Activated CD8-positive, alpha-beta memory T cell treated with anti-CD3 and anti-CD28 coated beads for 1 hour (primary cell): ENCODE measurements at regions not wholly inside any gene's neighbourhood (a gene's known extent, or its start where the extent isn't known, plus 50 kb on each side); places are given as distances from the start of the nearest gene placed in this dataset.
"Not testable (repeated sequence)": the region's sequence is repeated elsewhere in the genome, so short reads cannot be mapped to it uniquely, and the experiment has no call there.

ENCODE experiments used
- DNase-seq, 2 donors: peaks; one replicate each; pipeline ENCODE4 v3.0.0-alpha.2; 2020; ENCODE audit warnings: low read depth in 1 of 2; ENCODE audit errors: extremely low read depth in 1 of 2

DNA sequence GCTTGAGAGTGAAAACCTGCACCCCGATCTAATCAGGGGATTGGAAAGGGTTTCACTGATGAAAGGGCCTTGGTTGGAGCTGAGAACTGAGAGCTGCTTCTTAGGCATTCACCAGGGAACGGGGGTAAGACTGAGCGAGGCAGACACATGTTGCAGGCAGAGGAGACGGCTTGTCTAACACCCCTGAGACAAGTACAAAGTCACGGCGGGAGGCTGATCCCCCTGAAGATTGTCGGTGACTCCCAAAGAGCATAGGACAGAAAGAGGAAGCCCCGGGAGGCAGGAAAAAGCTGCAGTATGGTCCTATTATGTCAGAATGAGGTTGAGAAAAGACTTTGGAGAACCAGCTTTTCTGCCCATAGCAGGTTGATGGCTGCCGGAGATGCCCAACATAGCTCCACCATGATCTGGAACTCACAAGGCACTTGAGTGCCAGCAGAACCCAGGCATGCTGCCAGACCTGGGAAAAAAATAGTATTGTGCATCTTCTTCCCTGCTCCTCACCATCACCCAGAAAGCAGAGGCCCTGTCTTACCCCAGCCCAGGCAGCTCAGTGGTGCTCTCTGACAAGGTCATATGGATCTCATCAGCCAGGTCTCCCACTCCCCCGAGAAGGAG lies 463.9 kb upstream of the PROX1 start:
- no peak for DNase-seq

DNA sequence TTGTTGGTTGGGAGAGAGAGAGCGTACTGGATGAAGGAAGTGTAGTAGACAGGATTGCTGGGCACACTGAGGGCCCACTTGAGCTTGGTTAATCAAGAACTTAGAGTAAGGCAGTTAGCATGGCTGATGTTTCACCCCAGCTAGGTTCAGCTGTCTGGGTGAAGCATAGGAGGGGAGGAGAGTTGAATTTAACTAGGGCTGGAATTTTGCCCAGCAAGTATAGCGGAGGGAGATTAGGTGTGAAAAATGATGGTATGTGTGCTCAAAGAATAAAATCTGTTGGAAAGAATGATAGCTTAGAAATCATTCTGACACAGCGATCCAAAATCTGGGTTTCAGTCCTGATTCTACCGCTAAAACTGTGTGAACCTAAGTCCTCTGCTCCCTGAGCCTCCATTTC lies 461.5 kb upstream of the PROX1 start:
- no peak for DNase-seq

DNA sequence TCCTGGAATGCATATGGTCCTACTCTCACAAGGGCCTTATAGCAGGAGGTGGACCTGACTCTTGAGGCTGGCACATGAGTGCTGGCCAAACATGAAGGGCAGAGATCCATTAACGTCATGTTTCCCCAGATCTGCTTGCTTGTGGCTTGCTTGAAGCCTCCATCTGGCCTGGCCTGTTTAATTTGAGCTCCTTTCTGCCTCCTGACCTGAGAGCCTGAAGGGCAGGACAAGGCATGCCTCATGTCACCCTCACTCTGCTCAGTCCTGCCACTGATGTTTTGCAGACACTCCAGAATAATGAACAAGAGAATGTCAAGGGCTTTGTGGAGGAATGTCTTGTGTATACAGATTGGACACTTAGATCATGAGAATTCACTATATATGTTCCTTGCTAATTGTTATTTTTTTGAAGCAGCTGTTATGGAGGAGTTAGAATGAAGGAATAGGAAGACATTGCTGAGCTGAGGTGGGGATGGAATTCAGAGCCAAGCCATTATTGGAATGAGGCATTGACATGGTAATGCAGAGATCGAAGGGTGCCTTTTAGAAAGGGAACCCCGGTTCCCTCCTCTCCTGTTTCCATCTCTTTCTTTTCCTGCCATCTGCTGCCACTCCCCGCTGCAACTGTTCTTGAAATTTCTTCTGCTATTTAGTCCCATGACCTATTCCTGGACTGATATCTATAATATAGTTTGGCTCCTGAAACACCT lies 457.0 kb upstream of the PROX1 start:
- DNase-seq: no peak

DNA sequence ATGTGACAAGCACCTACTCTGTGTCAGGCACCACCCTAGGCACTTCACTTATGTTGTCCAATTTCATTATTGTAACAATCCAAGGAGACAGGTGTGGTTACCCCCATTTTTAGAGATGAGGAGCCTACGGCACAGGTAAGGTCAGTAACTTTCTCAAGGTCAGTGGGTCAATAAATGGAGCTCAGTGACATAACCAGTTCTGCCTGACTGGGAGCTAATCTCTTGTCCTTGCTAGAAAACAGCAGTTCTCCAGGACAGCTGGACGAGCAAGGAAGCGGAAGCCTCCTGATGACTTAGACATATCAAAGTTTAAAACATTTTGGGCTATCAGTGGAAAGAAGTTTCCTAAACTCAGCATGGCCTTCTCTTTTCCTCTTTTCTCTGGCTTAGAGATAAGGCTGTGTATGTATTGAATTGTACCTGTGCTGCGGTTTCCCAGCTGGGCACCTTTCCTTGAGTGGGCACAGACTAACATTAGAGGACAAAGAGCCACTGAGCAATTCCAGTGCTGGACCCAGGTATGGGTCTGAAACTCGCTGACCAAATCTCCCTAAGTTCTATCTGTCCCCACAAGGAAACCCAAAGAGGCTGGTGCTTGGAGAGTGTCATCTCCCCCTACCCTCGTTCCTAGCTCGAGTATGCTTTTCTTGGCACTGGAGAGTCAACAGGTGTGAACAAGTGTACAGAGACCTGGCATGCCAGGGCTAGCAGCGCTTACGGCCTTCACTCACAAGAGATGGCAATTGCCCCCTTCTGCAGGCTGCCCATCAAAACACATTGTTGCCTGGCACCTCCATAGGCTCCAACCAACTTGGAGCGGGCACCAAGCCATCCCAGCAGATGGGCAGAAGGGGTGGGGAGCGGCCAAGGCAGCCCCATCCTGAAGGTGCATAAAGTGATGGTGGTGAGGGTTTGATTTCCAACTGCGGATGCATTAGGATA lies 456.1 kb upstream of the PROX1 start:
- DNase-seq: no peak

DNA sequence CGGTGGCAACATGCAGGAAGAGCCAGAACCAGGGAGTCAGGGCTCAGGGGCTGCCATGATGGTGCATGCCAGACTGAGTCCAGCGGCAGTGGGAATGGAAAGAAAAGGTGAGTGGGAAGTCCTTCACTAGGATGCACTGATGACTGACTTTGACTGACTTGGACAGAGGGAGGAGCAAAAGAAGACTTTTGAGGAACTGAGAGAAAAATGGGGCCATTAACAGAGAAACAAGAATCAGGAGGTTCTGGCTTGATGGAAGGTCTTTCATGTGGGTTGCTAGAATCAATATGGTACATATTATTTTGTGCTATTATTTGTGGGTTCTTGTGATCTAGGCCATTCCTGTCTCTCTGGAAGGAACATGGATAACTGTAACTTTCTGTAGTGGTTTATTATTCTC lies 454.6 kb upstream of the PROX1 start:
- no peak for DNase-seq

DNA sequence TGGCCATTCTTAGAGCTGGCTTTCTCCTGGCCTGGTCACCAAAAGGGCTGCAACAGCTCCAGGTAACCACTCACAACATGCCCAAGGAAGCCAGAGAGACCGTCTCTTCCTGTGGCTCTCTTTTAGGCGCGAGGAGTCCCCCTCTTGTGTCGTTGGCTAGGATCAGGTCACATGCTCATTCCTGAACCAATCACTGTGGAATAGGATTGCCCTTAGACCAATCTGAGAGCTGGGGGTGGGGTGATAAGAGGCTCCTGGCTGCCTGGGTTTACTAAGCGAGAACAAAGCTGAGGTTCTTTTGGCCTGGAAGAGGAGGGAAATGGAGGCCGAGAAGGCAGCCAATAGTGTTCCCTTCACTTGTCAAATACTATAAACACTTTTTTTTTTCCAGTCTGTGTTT lies 452.1 kb upstream of the PROX1 start:
- no peak for DNase-seq

DNA sequence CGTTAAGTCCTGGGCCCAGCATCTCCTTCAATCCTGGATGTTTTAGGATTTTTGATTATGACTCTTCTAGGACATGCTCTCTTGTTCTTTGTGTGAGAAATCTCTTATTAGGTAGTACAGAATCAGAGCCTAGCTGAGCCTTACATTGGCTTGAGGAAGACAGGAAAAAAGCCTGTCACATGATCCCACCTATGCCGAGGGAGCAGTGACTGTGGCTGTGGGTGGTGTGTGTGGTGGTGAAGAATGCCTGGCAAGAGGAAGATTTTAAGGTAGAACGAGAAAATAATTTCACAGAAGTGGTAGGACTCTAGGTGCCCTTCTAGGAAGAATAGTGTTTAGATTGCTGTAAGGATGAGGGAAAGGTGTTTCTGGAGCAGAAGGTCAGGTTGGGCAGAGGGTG lies 449.5 kb upstream of the PROX1 start:
- no peak for DNase-seq

DNA sequence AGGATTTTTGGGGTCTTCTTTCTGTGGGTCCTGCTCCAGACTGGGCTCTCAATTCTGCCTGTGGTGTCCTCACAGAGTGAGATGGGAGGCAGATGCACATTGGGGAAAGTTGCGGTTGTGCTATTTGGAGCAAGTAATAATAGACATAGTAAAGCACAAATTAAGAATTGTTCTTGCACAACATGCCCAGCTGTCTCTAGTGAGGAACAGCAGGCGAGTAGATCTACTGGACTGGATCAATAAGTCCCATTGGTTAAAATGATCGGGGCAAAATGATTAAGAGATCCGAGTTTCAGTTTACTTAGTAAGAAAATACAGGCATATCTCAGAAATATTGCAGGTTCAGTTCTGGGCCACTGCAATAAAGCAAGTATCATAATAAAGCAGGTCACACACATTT lies 448.3 kb upstream of the PROX1 start:
- no peak for DNase-seq

DNA sequence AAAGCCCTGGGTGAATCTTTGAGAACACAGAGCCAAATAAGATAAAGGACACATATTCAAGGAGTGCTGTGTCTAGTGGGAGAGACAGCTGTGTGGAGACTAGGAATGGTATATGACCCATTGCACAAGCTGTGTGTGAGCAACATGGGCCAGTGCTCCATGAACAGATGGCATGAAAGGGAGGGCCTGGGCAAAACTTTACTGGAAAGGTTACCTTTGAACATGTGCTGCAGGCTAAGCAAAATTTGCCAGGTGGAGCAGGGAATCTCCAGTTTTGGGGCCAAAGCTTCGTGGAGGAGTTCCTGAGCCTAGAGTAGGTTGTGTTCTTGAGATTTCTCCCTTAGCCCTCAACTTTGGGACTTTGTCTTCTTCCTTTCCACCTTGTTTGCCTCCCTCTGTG lies 446.1 kb upstream of the PROX1 start:
- no peak for DNase-seq

DNA sequence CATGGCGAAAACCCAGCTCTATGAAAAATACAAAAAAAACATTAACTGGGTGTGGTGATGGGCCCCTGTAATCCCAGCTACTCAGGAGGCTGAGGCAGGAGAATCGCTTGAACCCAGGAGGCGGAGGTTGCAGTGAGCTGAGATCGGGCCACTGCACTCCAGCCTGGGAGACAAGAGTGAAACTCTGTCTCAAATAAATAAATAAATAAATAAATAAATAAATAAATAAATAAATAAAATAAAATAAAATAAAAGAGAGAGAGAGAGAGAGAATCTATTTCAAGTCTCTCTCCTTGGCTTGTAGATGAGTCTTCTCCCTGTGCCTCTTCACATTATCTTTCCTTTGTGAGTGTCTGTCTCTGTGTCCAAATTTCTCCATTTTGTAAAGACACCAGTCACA lies 442.6 kb upstream of the PROX1 start:
- not testable (repeated sequence) for DNase-seq

DNA sequence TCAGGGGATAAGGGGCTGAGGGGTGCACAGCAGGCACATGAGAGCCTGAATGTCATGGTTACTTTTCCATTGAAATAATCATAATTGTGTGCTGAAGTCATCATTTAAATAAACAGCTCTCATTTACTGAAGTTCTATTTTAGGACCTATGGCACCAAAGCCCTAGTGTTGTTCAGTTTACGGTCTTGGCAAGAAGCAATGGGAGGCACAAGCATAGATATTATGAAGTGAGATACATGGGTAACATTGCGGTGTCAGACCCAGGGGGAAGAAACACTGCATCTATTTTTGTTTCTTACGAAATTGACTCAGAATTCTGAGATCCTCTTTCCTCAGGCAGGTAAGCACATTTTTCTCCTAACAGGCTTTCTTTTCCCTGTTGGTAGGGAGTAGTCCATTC lies 437.8 kb upstream of the PROX1 start:
- DNase-seq: no peak

DNA sequence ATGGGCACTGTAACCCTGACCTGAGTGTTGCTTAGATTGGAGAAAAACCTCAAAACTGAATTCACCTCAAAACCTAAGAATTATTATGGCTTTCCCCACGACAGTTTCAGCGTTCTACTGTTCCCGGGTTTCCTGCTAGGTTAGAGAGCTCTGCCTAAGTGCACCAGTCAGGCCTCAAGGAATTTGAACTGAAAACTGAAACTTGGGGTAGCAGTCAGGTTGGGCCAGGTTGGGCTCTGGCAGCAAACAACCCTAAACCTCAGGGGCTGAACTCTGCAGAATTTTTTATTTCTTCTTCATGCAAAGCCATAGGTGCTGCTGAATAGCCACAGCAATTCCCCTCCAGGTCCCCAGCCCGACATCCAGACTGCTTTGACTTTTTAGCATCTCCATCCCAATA lies 437.0 kb upstream of the PROX1 start:
- DNase-seq: no peak

DNA sequence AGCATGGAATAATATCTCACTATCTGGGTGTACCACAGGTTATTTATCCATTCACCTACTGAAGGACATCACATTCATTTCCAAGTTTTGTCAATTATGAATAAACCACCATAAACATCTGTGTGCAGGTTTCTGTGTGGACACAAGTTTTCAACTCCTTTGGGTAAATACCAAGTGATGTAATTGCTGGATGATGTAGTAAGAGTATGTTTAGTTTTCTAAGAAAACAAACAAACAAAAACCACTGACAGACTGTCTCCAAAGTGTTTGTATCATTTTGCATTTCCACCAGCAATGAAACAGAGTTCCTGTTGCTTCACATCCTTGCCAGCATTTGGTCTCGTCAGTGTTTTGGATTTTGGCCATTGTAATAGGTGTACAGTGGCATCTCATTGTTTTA lies 435.7 kb upstream of the PROX1 start:
- DNase-seq: no peak

DNA sequence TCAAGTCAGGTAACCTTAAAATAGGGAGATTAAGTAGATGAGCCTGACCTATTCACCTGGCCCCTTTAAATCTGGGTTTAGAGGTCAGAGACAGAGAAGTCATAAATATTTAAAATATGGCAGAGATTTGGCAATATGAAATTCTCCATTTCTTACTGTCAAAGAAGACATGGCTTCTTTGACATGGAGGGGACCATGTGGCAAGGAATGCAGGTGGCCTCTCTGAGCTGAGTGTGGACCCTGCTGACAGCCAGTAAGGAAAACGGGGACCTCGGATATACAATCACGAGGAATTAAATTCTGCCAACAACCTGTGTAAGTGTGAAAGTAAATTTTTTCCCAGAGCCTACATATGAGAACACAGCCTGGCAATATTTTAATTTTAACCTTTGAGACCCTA lies 427.5 kb upstream of the PROX1 start:
- no peak for DNase-seq

DNA sequence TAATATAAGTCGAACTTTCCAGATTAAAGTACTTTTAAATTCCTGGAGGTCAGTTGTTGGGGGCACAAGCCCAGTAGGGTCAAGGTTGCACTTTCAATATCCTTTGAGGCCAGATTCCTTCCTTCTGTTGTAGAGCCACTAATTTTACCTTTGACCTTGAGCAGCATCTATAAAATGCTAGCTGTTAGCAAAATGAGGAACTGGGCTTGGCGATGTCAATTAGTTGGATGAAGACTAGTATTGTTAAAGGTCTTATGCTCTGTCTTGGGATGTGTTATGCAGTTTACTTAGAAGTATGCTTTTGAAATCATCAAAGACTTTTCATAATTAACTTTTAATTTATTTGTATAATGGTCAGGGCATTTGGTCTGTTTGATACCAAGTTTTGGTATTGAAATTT lies 425.9 kb upstream of the PROX1 start:
- no peak for DNase-seq

DNA sequence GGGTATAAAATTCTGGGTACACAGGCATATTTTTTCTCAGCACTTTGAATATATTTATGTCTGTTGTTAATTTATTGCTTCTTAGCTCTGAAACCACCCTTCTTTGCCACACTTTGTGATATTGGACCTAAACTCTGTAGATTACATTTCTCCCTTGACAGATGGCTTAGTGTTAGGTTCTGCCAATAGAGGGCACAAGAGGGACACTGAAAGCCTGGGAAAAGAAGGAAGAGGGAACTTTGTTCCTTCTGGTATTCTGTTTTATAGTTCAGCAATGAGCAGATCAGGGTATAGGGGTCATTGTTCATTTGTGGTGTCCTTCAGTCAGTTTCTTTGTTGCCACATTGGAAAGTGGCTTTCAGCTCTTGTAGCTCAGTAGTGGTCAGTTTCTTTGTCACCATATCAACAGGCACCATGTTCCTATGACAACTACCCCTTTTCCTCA lies 423.5 kb upstream of the PROX1 start:
- no peak for DNase-seq

DNA sequence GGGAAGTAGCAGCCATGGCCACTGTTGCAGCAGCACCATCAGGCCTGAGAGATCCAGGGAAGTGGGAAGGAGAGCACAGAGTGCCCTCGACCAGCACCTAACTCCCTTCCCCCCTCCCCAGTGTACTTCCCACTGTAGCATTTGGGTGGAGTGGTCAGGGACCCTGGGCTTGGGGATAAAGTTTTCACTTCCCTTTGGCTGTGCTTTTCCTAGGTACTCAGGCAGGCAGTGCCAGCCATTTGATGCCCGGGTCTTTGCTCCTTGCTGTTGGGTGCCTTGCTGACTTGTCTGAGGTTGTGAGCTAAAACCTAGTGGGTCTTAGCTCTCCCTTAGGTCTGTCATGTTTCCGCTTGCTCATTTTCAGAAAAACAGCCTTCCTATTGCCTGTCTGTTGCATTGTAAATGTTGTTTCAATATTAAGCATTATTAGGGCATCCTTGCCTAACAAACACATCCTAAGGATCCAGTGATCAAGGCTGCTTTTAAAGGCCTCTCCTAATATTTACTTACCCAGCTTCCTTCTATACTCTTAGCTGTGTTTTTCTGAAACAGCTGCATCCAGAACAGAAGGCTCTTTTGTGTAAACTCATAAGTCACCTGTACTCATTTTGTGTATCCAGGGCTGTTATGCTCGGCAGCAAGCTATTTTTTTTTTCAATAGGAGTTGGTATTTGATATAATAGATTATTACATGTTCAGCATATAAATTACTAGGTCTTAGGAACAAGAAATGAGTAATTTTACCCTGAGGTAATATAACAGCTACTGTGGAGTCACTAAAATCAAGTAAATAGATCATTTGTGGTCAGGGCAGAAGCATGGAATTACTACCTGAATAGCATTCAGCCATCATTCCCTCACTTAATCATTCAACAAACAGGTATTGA lies 418.6 kb upstream of the PROX1 start:
- no peak for DNase-seq

DNA sequence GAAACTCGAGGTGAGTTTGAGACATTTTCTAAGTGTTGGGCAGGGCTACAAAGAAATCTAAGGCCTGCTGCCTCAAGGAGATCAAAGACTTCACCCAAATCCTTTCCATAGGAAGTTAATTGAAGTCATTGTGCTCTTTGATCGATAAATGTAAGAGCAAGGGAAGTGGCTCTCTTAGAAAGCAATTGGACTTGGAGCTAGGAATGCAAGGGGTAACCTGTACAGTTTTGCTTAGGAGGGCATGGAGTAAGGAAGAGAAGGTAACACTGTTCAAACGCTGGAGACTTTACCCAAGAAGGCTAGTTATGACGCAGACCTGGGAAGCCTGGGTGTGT lies 418.0 kb upstream of the PROX1 start:
- DNase-seq: no peak

DNA sequence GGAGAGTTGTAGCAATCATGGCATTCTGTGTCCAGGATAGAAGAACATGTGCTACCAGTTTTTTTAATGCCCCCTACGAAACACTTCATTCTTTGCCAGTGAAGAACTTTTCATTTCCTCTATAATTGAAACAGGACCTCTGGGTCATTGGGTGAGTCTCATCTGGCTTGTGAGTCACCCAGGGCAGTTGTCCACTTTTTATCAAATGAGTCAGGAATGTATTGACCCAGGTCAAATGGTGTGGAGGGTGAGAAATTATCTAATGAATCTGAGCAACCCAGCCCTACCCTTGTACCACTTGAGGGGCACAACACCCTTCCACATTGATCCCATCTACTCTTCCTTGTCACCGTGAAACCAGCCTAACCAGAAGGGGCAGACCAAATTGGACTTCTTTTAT lies 417.3 kb upstream of the PROX1 start:
- DNase-seq: no peak

DNA sequence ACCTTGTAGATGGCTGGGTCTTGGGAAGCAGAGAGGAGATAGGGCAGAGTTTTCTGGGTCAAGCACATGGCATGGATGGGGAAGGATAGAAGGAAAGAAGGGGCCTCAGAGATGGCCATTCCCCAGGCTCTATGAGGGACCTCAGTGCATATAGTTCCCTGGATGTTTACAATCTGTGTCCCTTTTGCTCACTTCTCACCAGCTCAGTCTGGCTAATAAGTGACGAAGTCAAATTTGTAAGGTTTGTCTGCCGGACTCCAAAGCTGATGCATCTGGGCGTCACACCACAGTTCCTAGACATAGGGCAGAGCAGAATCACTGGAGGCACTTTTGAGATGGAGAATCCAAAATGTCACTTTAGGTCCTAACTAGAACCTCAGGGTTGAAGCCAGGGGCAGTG lies 416.4 kb upstream of the PROX1 start:
- DNase-seq: no peak

DNA sequence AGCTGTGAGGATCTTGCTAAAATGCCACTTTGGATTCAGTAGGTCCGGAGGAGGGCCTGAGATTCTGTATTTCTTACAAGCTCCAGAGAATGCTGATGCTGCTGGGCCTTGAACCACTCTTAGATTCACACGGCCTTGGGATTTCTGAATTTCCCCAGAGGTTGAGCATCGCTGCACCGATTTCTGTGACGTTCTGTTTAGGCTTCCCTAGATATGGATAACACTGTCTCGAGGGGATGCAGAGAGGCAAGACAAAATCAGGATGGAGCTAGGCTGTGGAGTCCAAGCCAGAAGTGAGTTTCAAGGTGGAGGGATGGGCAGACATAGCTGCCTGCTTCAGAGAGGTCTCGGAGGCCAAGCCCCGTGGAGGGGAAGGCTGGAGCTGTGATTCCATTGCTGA lies 415.9 kb upstream of the PROX1 start:
- DNase-seq: no peak
